Nephron (organoid): ENCODE measurements at regions not wholly inside any gene's neighbourhood (a gene's known extent, or its start where the extent isn't known, plus 50 kb on each side); places are given as distances from the start of the nearest gene placed in this dataset.
"Not testable (repeated sequence)": the region's sequence is repeated elsewhere in the genome, so short reads cannot be mapped to it uniquely, and the experiment has no call there.

Source experiments
- H3K27ac Mint-ChIP-seq, 3 experiments: 2 replicates each; pipeline ENCODE4 v1.8.0; 2020; ENCODE audit warnings: mixed read lengths in 3 of 3, mild to moderate bottlenecking in 2 of 3, moderate library complexity in 1 of 3
- H3K27me3 Mint-ChIP-seq: 2 replicates; pipeline ENCODE4 v1.8.0; 2021; ENCODE audit warnings: low read depth, mild to moderate bottlenecking, moderate library complexity, mixed read lengths
- H3K36me3 Mint-ChIP-seq: 2 replicates; pipeline ENCODE4 v1.8.0; 2020; ENCODE audit warnings: low read depth, mixed read lengths
- H3K4me1 Mint-ChIP-seq: 2 replicates; pipeline ENCODE4 v1.8.0; 2020; ENCODE audit warnings: mixed read lengths
- H3K4me3 Mint-ChIP-seq, 3 experiments: 2 replicates each; pipeline ENCODE4 v1.8.0; 2020; ENCODE audit warnings: mild to moderate bottlenecking in 3 of 3, mixed read lengths in 3 of 3, moderate library complexity in 2 of 3
- H3K9me3 Mint-ChIP-seq: 2 replicates; pipeline ENCODE4 v1.8.0; 2020; ENCODE audit warnings: mixed read lengths
- CTCF ChIP-seq, 3 experiments: fragments of 200-600 bp; sonication (generic); IDR thresholded peaks; one replicate each; pipeline ENCODE4 v1.5.0; 2021; ENCODE audit warnings: antibody characterized with exemption in 3 of 3; ENCODE audit not compliant: unreplicated experiment in 3 of 3

GRCh38 chr18:14262786-14263185 lies 130.6 kb upstream of the ZNF519 start:
- not testable (repeated sequence) for H3K4me1 Mint-ChIP-seq, H3K36me3 Mint-ChIP-seq, H3K4me3 Mint-ChIP-seq, H3K27me3 Mint-ChIP-seq, H3K27ac Mint-ChIP-seq
- H3K9me3 Mint-ChIP-seq = peaks cover 59% of the 10 kb centered on the region

- not testable (repeated sequence) for H3K4me1 Mint-ChIP-seq, H3K36me3 Mint-ChIP-seq, H3K27me3 Mint-ChIP-seq, H3K4me3 Mint-ChIP-seq, H3K27ac Mint-ChIP-seq
- H3K9me3 Mint-ChIP-seq = peaks cover 26% of the 10 kb centered on the region
These were observed 117.9 kb upstream of the ZNF519 start for GRCh38 chr18:14250084-14250677.

GRCh38 chr18:14239224-14239623 lies 107.0 kb upstream of the ZNF519 start:
- H3K9me3 Mint-ChIP-seq = peaks cover 17% of the 10 kb centered on the region
- not testable (repeated sequence) for H3K4me1 Mint-ChIP-seq, H3K4me3 Mint-ChIP-seq, H3K27me3 Mint-ChIP-seq, H3K27ac Mint-ChIP-seq, H3K36me3 Mint-ChIP-seq

GRCh38 chr18:14236356-14237048 lies 104.3 kb upstream of the ZNF519 start:
- H3K27me3 Mint-ChIP-seq, H3K36me3 Mint-ChIP-seq, H3K27ac Mint-ChIP-seq, H3K4me1 Mint-ChIP-seq, H3K4me3 Mint-ChIP-seq: not testable (repeated sequence)
- H3K9me3 Mint-ChIP-seq = peaks cover 13% of the 10 kb centered on the region

GRCh38 chr18:14225286-14225679 lies 93.0 kb upstream of the ZNF519 start:
- H3K27me3 Mint-ChIP-seq, H3K27ac Mint-ChIP-seq, H3K4me1 Mint-ChIP-seq, H3K36me3 Mint-ChIP-seq, H3K4me3 Mint-ChIP-seq: not testable (repeated sequence)
- peaks cover 23% of the 10 kb centered on the region for H3K9me3 Mint-ChIP-seq

GRCh38 chr18:14224551-14225285 lies 92.5 kb upstream of the ZNF519 start:
- H3K36me3 Mint-ChIP-seq, H3K27me3 Mint-ChIP-seq, H3K4me3 Mint-ChIP-seq, H3K27ac Mint-ChIP-seq, H3K4me1 Mint-ChIP-seq: not testable (repeated sequence)
- H3K9me3 Mint-ChIP-seq = peaks cover 24% of the 10 kb centered on the region

- not testable (repeated sequence) for H3K27me3 Mint-ChIP-seq, H3K4me1 Mint-ChIP-seq, H3K36me3 Mint-ChIP-seq, H3K4me3 Mint-ChIP-seq, H3K27ac Mint-ChIP-seq
- peaks cover 24% of the 10 kb centered on the region for H3K9me3 Mint-ChIP-seq
These were observed 91.7 kb upstream of the ZNF519 start for GRCh38 chr18:14223919-14224318.

- peaks cover 24% of the 10 kb centered on the region for H3K9me3 Mint-ChIP-seq
- H3K4me3 Mint-ChIP-seq, H3K27ac Mint-ChIP-seq, H3K36me3 Mint-ChIP-seq, H3K27me3 Mint-ChIP-seq, H3K4me1 Mint-ChIP-seq: not testable (repeated sequence)
These were observed 91.1 kb upstream of the ZNF519 start for GRCh38 chr18:14223231-14223822.

- not testable (repeated sequence) for H3K4me3 Mint-ChIP-seq, H3K27ac Mint-ChIP-seq, H3K36me3 Mint-ChIP-seq, H3K4me1 Mint-ChIP-seq, H3K27me3 Mint-ChIP-seq
- H3K9me3 Mint-ChIP-seq = peaks cover 24% of the 10 kb centered on the region
These were observed 90.4 kb upstream of the ZNF519 start for GRCh38 chr18:14222354-14223221.

- H3K4me1 Mint-ChIP-seq = no peaks in the 10 kb centered on the region
- no peak for TF ChIP-seq CTCF (IDR thresholded peaks at IDR 0.05; ENCODE audit: unreplicated experiment in 3 of 3)
- H3K4me3 Mint-ChIP-seq = no peak overlapping the region
- peaks cover 21% of the 10 kb centered on the region for H3K9me3 Mint-ChIP-seq
- no peaks in the 10 kb centered on the region for H3K27me3 Mint-ChIP-seq
- H3K36me3 Mint-ChIP-seq = no peaks in the 10 kb centered on the region
- H3K27ac Mint-ChIP-seq = no peak overlapping the region
These were observed 89.5 kb upstream of the ZNF519 start for GRCh38 chr18:14221689-14222088.

GRCh38 chr18:14215952-14216351 lies 83.7 kb upstream of the ZNF519 start:
- H3K4me1 Mint-ChIP-seq, H3K27me3 Mint-ChIP-seq, H3K9me3 Mint-ChIP-seq, H3K27ac Mint-ChIP-seq, H3K36me3 Mint-ChIP-seq, H3K4me3 Mint-ChIP-seq: not testable (repeated sequence)

GRCh38 chr18:14203424-14203823 lies 71.2 kb upstream of the ZNF519 start:
- H3K4me3 Mint-ChIP-seq, H3K4me1 Mint-ChIP-seq, H3K27me3 Mint-ChIP-seq, H3K27ac Mint-ChIP-seq, H3K36me3 Mint-ChIP-seq: not testable (repeated sequence)
- H3K9me3 Mint-ChIP-seq = peaks cover 19% of the 10 kb centered on the region

- H3K27me3 Mint-ChIP-seq, H3K36me3 Mint-ChIP-seq, H3K4me1 Mint-ChIP-seq, H3K27ac Mint-ChIP-seq, H3K4me3 Mint-ChIP-seq: not testable (repeated sequence)
- peaks cover 11% of the 10 kb centered on the region for H3K9me3 Mint-ChIP-seq
These were observed 58.7 kb upstream of the ZNF519 start for GRCh38 chr18:14190776-14191442.
